ENCODE measurements at regions not wholly inside any gene's neighbourhood (a gene's known extent, or its start where the extent isn't known, plus 50 kb on each side); places are given as distances from the start of the nearest gene placed in this dataset.

GRCh38 chr9:103757062-103757461, 337.0 kb upstream of the SMC2 start (continued):
- no peak for TF ChIP-seq CEBPZ (IDR thresholded peaks at IDR 0.05; ENCODE audit: borderline replicate concordance, low read depth, low read length)
- TF ChIP-seq ZC3H8 (IDR thresholded peaks at IDR 0.05), result no peak

GRCh38 chr9:103761466-103761865, 332.6 kb upstream of the SMC2 start:
- H3K27ac ChIP-seq (ENCODE audit: extremely low read depth, low read depth, low read length), result no peak overlapping the region
- H4K20me1 ChIP-seq (replicated peaks; ENCODE audit: control insufficient read depth, insufficient read depth, low read length), result no peaks in the 10 kb centered on the region
- H3K9me3 ChIP-seq (replicated peaks; ENCODE audit: control insufficient read depth, insufficient read depth, low read depth, low read length), result no peaks in the 10 kb centered on the region
- ChIA-PET CTCF (ENCODE audit: low intra/inter-chr PET ratio) (no interaction called here), POLR2A (no interaction called here)
- intact Hi-C loops (cut with micrococcal nuclease) (no loop called here), in situ Hi-C loops (cut with MboI) (no loop called here)
- 0% methylated on average over 2 of the region's 2 CpGs for WGBS (ENCODE audit: insufficient coverage, low coverage, missing lambda C conversion rate)
- DNase-seq (ENCODE audit: extremely low read depth in 1 of 4, low spot score in 3 of 4) (no peak), ATAC-seq (no peak), FAIRE-seq (no peak)
- H2AFZ ChIP-seq (ENCODE audit: low read depth, low read length), result no peak overlapping the region
- H3K79me2 ChIP-seq (ENCODE audit: control insufficient read depth, insufficient read depth, low read length), result no peaks in the 10 kb centered on the region
- H3K27me3 ChIP-seq (ENCODE audit: control insufficient read depth in 2 of 2, insufficient read depth in 2 of 2, low read length in 2 of 2), result no peaks in the 10 kb centered on the region
- no peak overlapping the region for H3K9ac ChIP-seq (ENCODE audit: insufficient read depth in 1 of 2, low read depth in 2 of 2, low read length in 2 of 2)
- no peaks in the 10 kb centered on the region for H3K9me1 ChIP-seq (ENCODE audit: control insufficient read depth, insufficient read depth, low read length)
- no peak overlapping the region for H3K4me3 ChIP-seq
- no peaks in the 10 kb centered on the region for H3K4me1 ChIP-seq (replicated peaks in 1 of 2; ENCODE audit: control insufficient read depth in 2 of 2, insufficient read depth in 2 of 2, low read length in 2 of 2)
- H3K4me2 ChIP-seq (ENCODE audit: insufficient read depth, low read length), result no peak overlapping the region
- H3K36me3 ChIP-seq (ENCODE audit: control insufficient read depth, insufficient read depth, low read length), result no peaks in the 10 kb centered on the region
- no TSS peak for BruUV-seq (replicated peaks)
- TF ChIP-seq ZNF311 (CRISPR knock-in tag; IDR thresholded peaks at IDR 0.05), result no peak
- no peak for TF ChIP-seq ZBTB43 (CRISPR knock-in tag; IDR thresholded peaks at IDR 0.05)
- TF ChIP-seq ATF6 (CRISPR knock-in tag; IDR thresholded peaks at IDR 0.05), result no peak
- no peak for TF ChIP-seq HDAC6 (IDR thresholded peaks at IDR 0.05; ENCODE audit: low read depth, low read length)
- TF ChIP-seq KHSRP (IDR thresholded peaks at IDR 0.05), result no peak
- no peak for TF ChIP-seq TFAM (CRISPR knock-in tag; conservative IDR thresholded peaks at IDR 0.05)
- TF ChIP-seq ZNF644 (tag; IDR thresholded peaks at IDR 0.05; ENCODE audit: low read depth), result no peak
- TF ChIP-seq PRPF4 (IDR thresholded peaks at IDR 0.05; ENCODE audit: insufficient read depth, low read depth, low read length, poor library complexity, severe bottlenecking), result no peak
- TF ChIP-seq ZNF511 (CRISPR knock-in tag; IDR thresholded peaks at IDR 0.05), result no peak
- TF ChIP-seq CBX3 (IDR thresholded peaks at IDR 0.05; ENCODE audit: borderline replicate concordance in 1 of 2, low read length in 2 of 2), result no peak
- TF ChIP-seq MIER1 (IDR thresholded peaks at IDR 0.05; ENCODE audit: low read depth), result no peak
- TF ChIP-seq ZNF408 (CRISPR knock-in tag; IDR thresholded peaks at IDR 0.05; ENCODE audit: low read depth), result no peak
